GM23248 (cell line): ENCODE measurements at regions not wholly inside any gene's neighbourhood (a gene's known extent, or its start where the extent isn't known, plus 50 kb on each side); places are given as distances from the start of the nearest gene placed in this dataset.

ENCODE experiments used
- EZH2 ChIP-seq: fragments of 200-600 bp; sonication (generic); IDR thresholded peaks from 2 replicates; pipeline ENCODE4 v1.6.1; 2018; ENCODE audit warnings: antibody characterized with exemption, mild to moderate bottlenecking; ENCODE audit not compliant: insufficient read depth, poor library complexity, severe bottlenecking
- EZH2phosphoT487 ChIP-seq: fragments of 200-600 bp; sonication (generic); IDR thresholded peaks from 2 replicates; pipeline ENCODE4 v1.6.1; 2018; ENCODE audit warnings: antibody characterized with exemption, moderate library complexity, mild to moderate bottlenecking, low read depth; ENCODE audit not compliant: insufficient read depth

DNA sequence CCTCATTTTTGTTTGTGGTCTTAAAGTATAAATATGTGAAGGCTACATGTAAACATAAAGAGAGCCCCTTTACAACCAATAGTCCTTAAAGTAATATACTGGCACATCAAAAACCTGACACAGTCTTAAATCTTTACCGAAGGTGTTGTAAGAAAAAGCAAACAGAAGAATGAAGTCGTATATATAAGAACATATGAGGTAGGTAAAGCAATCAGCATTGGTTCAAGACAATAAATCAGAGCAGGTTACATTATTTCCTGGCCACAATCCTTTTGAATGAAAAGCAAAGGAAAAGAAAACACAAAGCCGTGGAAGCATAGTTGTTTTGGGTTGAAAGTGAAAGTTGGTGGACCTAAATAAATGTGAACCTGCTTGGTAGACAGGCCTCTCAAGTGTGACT, 183.7 kb upstream of the STXBP6 start:
- no peak for TF ChIP-seq EZH2
- no peak for TF ChIP-seq EZH2phosphoT487
